Osteocyte (in vitro differentiated cells): ENCODE measurements at regions not wholly inside any gene's neighbourhood (a gene's known extent, or its start where the extent isn't known, plus 50 kb on each side); places are given as distances from the start of the nearest gene placed in this dataset.

Experiments used
- DNase-seq: peaks from one replicate; pipeline ENCODE4 v3.0.0; 2021; ENCODE audit warnings: mixed read lengths; ENCODE audit not compliant: unreplicated experiment; ENCODE audit errors: extremely low spot score
- H3K27ac Mint-ChIP-seq: one replicate; pipeline ENCODE4 v1.8.0; 2021; ENCODE audit warnings: mild to moderate bottlenecking, mixed read lengths; ENCODE audit not compliant: unreplicated experiment
- H3K27me3 Mint-ChIP-seq: one replicate; pipeline ENCODE4 v1.8.0; 2021; ENCODE audit warnings: mixed read lengths; ENCODE audit not compliant: unreplicated experiment
- H3K36me3 Mint-ChIP-seq: one replicate; pipeline ENCODE4 v1.8.0; 2021; ENCODE audit warnings: mixed read lengths; ENCODE audit not compliant: unreplicated experiment
- H3K4me1 Mint-ChIP-seq: one replicate; pipeline ENCODE4 v1.8.0; 2021; ENCODE audit warnings: mixed read lengths; ENCODE audit not compliant: unreplicated experiment
- H3K4me3 Mint-ChIP-seq: one replicate; pipeline ENCODE4 v1.8.0; 2021; ENCODE audit warnings: mild to moderate bottlenecking, moderate library complexity, mixed read lengths; ENCODE audit not compliant: unreplicated experiment
- H3K9me3 Mint-ChIP-seq: one replicate; pipeline ENCODE4 v1.8.0; 2021; ENCODE audit warnings: mixed read lengths; ENCODE audit not compliant: unreplicated experiment
- CTCF ChIP-seq: fragments of 200-600 bp; sonication (generic); IDR thresholded peaks from 2 replicates; pipeline ENCODE4 v1.5.0; 2021; ENCODE audit warnings: antibody characterized with exemption, mild to moderate bottlenecking, moderate library complexity

DNA sequence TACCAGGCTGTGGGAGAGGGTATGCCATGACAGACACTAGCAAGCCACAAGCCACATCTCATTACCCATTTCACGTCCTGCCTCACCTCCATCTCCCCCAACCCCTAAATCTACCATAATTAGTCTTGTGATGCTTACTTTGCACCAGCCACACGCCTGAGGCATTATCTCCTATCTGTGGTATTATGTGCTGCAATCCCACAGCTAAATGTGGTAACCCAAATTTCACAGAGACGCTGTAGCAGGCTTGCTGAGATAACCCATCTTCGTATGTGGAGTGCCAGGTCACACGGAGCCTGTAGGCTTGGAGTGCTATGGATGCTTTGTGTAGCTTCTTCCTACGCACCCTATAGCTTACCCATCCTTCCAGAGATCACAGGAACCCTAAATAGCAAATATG, 256.7 kb upstream of the KCNH8 start:
- Mint-ChIP-seq H3K27me3 (peaks cover 1% of the 10 kb centered on the region), H3K9me3 (no peaks in the 10 kb centered on the region), H3K27ac (no peak overlapping the region), H3K4me1 (no peaks in the 10 kb centered on the region), H3K36me3 (no peaks in the 10 kb centered on the region), H3K4me3 (no peak overlapping the region)
- no peak for TF ChIP-seq CTCF
- no peak for DNase-seq

DNA sequence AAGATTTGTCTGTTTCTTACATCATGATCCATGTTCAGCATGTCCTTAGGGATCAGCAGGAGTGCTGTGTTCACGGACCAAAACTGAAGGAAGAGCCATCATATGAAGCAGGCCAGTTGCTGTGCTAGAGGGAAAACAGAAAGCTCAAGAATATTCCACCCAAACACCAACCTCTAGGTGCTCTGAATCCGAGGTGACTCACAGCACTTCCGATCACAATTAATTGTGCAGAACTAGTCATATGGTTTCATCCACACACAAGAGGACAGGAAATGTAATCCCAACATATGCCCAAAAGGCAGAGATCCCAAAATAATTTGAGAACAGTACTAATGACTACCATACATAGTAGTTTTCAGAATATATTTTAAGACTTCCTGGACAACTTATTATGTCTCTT, 257.9 kb upstream of the KCNH8 start:
- H3K27ac Mint-ChIP-seq = no peak overlapping the region
- no peaks in the 10 kb centered on the region for H3K4me1 Mint-ChIP-seq
- no peaks in the 10 kb centered on the region for H3K9me3 Mint-ChIP-seq

DNA sequence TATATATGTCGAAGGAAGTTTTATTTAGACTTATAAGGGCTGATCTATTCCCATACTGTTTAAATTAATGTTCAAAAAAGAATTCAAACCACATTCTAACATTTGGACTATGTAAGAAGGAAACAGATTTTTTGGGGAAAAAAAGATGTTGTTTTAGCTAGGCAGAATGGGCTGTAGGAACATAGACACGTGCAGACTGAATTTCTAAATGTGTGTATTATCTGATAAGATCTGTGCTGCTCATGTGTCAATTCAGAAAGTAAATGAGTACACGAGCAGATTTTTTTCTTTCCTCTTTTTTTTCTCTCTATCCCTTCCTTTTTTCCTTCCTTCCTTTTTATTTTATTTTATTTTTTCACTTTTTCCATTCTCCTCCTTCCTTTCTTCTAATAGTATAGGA, 259.5 kb upstream of the KCNH8 start:
- no peak for TF ChIP-seq CTCF
- Mint-ChIP-seq H3K4me1 (no peaks in the 10 kb centered on the region), H3K27ac (no peak overlapping the region)

More for the DNA sequence above, 257.9 kb upstream of the KCNH8 start:
- H3K4me3 Mint-ChIP-seq = no peak overlapping the region
- TF ChIP-seq CTCF = no peak
- no peaks in the 10 kb centered on the region for H3K36me3 Mint-ChIP-seq
- H3K27me3 Mint-ChIP-seq = peaks cover 1% of the 10 kb centered on the region
- DNase-seq = no peak

DNA sequence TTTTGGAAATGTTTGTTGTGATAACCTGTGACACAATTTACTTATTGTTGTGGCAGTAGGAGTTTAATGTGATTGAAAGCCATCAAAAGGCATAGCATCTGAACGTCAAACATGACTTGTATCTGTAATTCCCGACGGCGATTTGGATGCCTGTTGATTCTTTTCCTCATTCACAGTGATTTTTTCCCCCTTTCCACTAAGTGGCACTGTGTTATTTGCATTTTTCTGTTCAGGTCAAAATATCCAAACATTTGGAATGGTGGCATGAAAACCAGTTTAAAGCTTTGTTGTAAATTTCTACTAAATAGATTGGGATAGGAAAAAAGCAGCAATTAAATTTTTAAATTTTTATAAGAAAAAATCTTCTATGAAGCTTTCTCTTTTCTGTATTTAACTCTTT, 259.9 kb upstream of the KCNH8 start:
- Mint-ChIP-seq H3K9me3 (no peaks in the 10 kb centered on the region), H3K27me3 (peaks cover 1% of the 10 kb centered on the region), H3K4me3 (no peak overlapping the region), H3K27ac (no peak overlapping the region), H3K36me3 (no peaks in the 10 kb centered on the region), H3K4me1 (no peaks in the 10 kb centered on the region)
- no peak for TF ChIP-seq CTCF
- DNase-seq = no peak

More for the DNA sequence above, 259.5 kb upstream of the KCNH8 start:
- Mint-ChIP-seq H3K36me3 (no peaks in the 10 kb centered on the region), H3K4me3 (no peak overlapping the region), H3K27me3 (peaks cover 1% of the 10 kb centered on the region), H3K9me3 (no peaks in the 10 kb centered on the region)
- DNase-seq = no peak

DNA sequence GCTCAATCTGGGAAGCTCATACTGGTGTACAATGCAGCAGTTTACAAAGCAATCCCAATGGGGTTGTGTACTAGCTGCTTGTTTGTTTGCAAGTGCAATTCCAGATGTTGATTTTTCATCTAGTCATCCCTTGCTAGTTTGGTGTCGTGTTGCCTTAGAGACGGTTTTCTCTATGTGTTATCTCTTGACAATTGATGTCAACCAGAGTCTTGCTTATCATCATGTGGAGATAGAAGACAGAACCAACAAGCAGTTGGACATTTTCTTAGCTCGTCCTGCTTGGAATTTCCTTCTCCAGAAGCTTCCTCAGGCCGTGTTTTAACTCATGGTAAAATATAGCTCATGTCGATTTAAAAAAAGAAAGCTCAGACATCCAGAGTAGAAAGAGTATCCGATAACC, 262.0 kb upstream of the KCNH8 start:
- DNase-seq = no peak
- Mint-ChIP-seq H3K36me3 (no peaks in the 10 kb centered on the region), H3K9me3 (no peaks in the 10 kb centered on the region), H3K27ac (no peak overlapping the region), H3K4me1 (no peaks in the 10 kb centered on the region), H3K27me3 (peaks cover 1% of the 10 kb centered on the region), H3K4me3 (no peak overlapping the region)
- TF ChIP-seq CTCF = no peak
